Neuron (in vitro differentiated cells): ENCODE measurements at regions not wholly inside any gene's neighbourhood (a gene's known extent, or its start where the extent isn't known, plus 50 kb on each side); places are given as distances from the start of the nearest gene placed in this dataset.

Source experiments
- H2AFZ ChIP-seq: one replicate; pipeline ENCODE4 v1.6.1; 2013; ENCODE audit warnings: low read depth, mild to moderate bottlenecking, inconsistent platforms, low read length, moderate library complexity
- H3K27me3 ChIP-seq: one replicate; pipeline ENCODE4 v1.6.1; 2013; ENCODE audit warnings: low read length; ENCODE audit not compliant: insufficient read depth
- H3K36me3 ChIP-seq: one replicate; pipeline ENCODE4 v1.6.1; 2013; ENCODE audit warnings: low read length; ENCODE audit not compliant: insufficient read depth
- H3K4me1 ChIP-seq: one replicate; pipeline ENCODE4 v1.6.1; 2013; ENCODE audit warnings: low read length; ENCODE audit not compliant: insufficient read depth
- H3K4me3 ChIP-seq: 2 replicates; pipeline ENCODE4 v1.5.1; 2013; ENCODE audit warnings: mild to moderate bottlenecking, low read length, moderate library complexity
- H3K9me3 ChIP-seq: one replicate; pipeline ENCODE4 v1.6.1; 2013; ENCODE audit warnings: low read length

- Histone ChIP-seq H3K9me3 (peaks cover 5% of the 10 kb centered on the region), H3K4me1 (peaks cover 11% of the 10 kb centered on the region), H3K4me3 (no peak overlapping the region), H3K27me3 (no peaks in the 10 kb centered on the region), H2AFZ (no peak overlapping the region), H3K36me3 (no peaks in the 10 kb centered on the region)
Observed at GRCh38 chr12:106003297-106003696, 135.5 kb downstream of the NUAK1 start.

GRCh38 chr12:106004289-106004688, 134.5 kb downstream of the NUAK1 start:
- Histone ChIP-seq H3K27me3 (no peaks in the 10 kb centered on the region), H2AFZ (no peak overlapping the region), H3K9me3 (peaks cover 5% of the 10 kb centered on the region), H3K36me3 (no peaks in the 10 kb centered on the region), H3K4me1 (peaks cover 11% of the 10 kb centered on the region), H3K4me3 (no peak overlapping the region)

- peaks cover 5% of the 10 kb centered on the region for H3K9me3 ChIP-seq
- H3K4me1 ChIP-seq = peaks cover 11% of the 10 kb centered on the region
- H3K36me3 ChIP-seq = no peaks in the 10 kb centered on the region
- H2AFZ ChIP-seq = no peak overlapping the region
- no peak overlapping the region for H3K4me3 ChIP-seq
- no peaks in the 10 kb centered on the region for H3K27me3 ChIP-seq
Observed at GRCh38 chr12:106006382-106006781, 132.4 kb downstream of the NUAK1 start.

- no peak overlapping the region for H3K4me3 ChIP-seq
- no peaks in the 10 kb centered on the region for H3K36me3 ChIP-seq
- peaks cover 11% of the 10 kb centered on the region for H3K4me1 ChIP-seq
- H3K27me3 ChIP-seq = no peaks in the 10 kb centered on the region
- H3K9me3 ChIP-seq = peaks cover 5% of the 10 kb centered on the region
- H2AFZ ChIP-seq = no peak overlapping the region
Observed at GRCh38 chr12:106006940-106007339, 131.8 kb downstream of the NUAK1 start.

GRCh38 chr12:106010741-106011140, 128.0 kb downstream of the NUAK1 start:
- Histone ChIP-seq H3K9me3 (no peaks in the 10 kb centered on the region), H3K4me3 (no peak overlapping the region), H3K27me3 (no peaks in the 10 kb centered on the region), H3K4me1 (peaks cover 10% of the 10 kb centered on the region), H2AFZ (no peak overlapping the region), H3K36me3 (no peaks in the 10 kb centered on the region)
